Suppressor macrophage treated with lipopolysaccharide for 1 hour (primary cell): ENCODE measurements at regions not wholly inside any gene's neighbourhood (a gene's known extent, or its start where the extent isn't known, plus 50 kb on each side); places are given as distances from the start of the nearest gene placed in this dataset.
A peak's percentile ranks its signal among the peaks of the same experiment; 100 is the strongest.
"Not testable (repeated sequence)": the region's sequence is repeated elsewhere in the genome, so short reads cannot be mapped to it uniquely, and the experiment has no call there.

Experiments used
- DNase-seq, 3 donors: peaks; one replicate each; pipeline ENCODE4 v3.0.0-alpha.2; 2020 to 2022

DNA sequence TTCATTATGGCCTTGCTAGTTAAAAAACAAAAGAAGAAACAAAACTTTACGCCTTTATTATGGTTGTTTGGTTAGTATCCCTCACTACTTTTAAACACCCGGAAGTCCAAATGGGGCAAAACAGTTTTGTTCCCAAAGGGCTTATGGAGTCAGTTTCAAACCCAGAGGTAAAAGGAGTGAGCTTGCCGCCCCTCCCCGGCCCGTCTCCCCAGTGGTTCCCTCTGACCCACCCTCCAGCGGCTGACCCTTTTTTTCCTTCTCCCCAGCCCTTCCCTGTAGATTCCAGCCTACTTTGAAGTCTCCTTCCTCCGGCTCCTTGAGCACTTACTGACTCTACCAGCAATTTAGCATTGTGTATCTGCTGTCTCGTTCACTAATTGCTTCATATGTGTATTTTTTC lies 209.2 kb downstream of the ICOS start:
- DNase-seq: no peak

DNA sequence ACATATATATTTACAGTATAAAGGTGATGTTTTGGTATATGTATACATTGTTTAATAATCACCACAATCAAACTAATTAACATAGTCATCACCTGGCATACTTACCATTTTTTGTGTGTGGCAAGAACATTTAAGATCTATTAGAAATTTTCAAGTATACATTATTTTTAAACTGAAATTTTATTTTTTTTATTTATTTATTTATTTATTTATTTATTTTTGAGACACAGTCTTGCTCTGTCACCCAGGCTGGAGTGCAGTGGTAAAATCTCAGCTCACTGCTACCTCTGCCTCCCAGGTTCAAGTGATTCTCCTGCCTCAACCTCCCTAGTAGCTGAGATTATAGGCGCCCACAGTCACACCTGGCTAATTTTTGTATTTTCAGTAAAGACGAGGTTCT lies 210.5 kb downstream of the ICOS start:
- not testable (repeated sequence) for DNase-seq

DNA sequence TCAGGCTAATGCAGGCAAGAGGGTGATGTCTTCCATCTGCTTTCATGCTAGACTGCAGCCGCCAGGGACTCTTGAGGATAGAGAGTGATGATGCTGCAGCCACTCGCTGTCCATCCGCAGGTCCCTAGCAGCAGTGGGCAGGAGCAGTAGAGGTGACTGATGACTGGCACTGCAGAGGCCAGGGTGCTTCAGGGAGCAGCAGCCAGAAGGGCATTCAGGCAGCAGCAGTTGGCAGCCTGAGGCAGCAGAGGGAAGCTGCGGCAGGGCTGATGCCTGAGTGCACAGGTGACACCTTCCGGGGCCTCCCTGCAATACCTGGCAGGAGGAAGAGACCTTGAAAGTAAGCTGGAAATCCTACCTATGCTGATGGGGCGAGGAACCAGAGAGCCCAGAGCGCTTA lies 214.2 kb downstream of the ICOS start:
- no peak for DNase-seq

DNA sequence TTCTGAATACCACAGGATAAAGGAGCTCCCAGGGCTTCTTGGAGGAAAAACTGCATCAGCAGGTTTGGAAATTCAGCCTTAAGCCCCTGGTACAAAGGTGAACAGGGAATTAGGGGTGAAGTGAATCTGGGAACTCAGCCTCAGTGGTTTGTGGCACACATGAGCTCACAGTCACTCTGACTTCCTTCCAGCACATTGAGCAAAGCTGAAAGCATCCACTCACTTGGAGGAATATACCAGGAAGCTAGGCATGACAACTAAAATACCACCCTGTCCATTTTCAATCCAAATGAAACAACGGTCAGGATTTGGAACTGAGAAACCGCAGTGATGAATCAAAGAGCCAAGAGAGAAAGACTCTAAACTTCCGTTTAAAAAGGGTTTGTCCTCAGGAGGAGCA lies 216.1 kb downstream of the ICOS start:
- DNase-seq: no peak

- DNase-seq: no peak
Observed at GRCh38 chr2:204154863-204155262, 218.3 kb downstream of the ICOS start.

- peak in 2 of 3 donors; percentile 16 to 26 for DNase-seq
Observed at GRCh38 chr2:204156456-204156855, 219.9 kb downstream of the ICOS start.

- no peak for DNase-seq
Observed at GRCh38 chr2:204157684-204158083, 221.1 kb downstream of the ICOS start.

DNA sequence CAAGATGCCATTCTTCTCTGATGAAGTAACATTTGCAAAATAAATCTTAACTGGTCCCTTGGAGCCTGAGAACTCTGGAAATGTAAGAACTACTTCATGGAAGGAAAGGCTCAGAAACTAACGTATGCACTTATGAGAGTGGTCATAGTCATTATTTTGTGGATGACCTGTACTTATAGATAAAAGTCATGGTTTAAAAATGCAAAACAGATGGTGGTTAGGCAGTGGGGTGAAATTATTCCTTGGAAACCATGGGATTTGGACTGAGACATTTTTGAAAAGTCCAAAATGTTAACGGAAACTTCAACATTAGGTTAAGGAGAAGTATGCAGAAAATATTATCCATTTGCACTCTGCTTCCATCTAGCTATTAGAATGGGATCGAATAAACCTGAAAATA lies 223.0 kb downstream of the ICOS start:
- DNase-seq: no peak

DNA sequence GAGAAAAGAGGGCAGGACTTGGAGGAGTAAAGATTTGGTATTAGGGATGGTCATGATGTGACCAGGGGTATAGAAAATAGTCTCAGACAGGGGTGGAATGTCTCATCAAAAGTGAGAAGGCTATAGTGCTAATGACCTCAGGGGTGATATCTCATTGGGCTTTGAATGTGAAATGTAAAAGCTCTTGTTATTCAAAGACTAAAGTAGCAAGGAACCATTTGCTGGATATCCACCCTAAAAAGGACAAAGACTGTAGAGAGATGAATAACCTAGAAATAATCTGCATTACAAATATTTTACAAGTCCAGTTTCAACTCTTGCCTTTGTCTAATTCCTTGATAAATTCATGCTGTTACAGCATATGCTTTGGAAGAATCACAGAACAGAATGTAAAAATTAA lies 224.4 kb downstream of the ICOS start:
- DNase-seq: no peak

DNA sequence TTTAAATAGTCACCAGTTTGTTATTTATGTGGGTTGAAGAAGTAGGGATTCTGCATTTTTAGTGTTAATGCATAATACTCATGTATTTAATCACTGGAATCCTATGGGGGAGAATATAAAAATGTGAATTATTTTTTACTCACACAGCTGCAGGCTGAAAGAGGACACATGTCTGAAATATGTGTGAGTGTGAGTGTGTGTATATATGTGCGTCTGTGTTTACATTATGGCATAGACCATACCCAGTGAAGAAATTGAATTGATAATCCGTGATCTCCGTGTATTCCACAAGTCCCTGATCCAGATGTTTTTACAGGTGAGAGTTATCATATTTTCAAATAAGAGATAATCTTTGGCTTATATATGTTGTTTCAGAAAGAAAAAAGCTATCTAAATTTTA lies 225.3 kb downstream of the ICOS start:
- no peak for DNase-seq

- no peak for DNase-seq
Observed at GRCh38 chr2:204166961-204167360, 230.4 kb downstream of the ICOS start.

- not testable (repeated sequence) for DNase-seq
Observed at GRCh38 chr2:204167670-204168069, 231.1 kb downstream of the ICOS start.

GRCh38 chr2:204170411-204170810 lies 233.8 kb downstream of the ICOS start:
- DNase-seq: no peak

DNA sequence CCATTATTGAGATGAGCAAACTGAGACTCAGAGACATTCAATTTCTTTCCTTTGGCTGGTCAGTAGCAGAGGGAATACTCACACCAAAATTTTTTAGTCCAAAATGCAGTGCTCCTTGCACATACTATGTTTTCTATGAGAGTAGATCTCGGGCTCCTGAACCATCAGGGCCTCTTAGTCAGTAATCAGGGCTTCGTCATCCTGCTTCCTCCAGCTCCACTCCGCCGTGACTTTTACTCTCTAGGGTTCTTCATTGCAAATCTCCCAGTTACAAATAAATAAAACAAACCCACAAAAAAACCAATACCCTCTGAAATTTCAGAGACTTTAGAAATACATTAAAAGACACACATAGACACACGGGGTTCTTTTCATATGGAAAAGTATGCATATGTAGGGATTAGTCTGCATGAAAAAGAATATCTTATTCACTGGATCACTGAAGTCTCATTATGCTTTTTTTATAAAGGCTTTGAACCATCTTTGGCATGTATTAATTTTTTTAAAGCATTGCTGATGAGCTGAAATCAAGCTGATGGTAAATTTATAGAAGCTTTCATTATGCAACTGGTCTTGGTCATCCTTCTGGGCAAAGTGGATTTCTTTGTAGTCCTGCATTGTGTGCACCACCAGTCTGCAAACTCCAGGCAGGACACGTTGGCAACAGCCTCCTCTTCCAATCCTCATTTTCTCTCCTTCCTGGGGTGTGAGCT lies 235.0 kb downstream of the ICOS start:
- DNase-seq: no peak

DNA sequence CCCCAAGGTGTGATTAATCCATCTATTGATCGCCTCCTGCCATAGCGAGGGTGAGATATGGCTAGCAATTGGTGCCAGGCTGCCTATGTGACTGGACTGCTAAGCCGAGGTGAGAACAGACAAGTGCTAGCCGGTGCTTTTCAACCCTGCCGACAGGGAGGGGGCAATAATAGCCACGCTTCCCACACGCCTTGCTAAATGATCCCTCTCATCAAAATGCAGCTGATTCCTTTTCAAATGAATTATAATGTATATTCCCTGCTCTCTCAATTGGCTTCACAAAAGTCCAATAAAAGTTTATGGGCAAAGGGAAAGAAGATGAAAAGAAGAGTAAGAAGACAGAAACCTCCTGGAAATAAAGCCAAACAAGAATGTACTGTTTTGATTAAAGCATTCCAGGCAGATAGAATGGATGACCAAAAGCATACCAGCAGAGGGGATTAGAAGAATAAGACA lies 235.6 kb downstream of the ICOS start:
- DNase-seq: no peak

DNA sequence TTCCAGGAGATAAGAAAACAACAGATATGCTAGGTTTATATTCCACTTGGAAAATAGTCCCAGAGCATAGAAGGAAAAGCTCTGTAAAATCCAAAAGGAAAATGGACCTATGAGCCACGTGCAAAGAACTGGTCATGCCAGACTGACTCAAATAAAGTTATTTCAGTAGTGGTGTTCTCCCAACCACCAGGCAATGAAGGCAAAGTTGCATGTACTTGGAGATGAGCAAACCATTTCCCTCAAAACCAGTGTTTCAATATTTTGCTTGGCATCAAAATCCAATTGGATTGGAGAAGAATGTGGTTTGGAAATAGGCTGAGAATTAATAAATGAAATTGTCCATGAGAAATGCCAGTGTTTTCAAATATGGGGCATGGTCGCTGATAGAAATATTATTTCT lies 237.5 kb downstream of the ICOS start:
- no peak for DNase-seq

DNA sequence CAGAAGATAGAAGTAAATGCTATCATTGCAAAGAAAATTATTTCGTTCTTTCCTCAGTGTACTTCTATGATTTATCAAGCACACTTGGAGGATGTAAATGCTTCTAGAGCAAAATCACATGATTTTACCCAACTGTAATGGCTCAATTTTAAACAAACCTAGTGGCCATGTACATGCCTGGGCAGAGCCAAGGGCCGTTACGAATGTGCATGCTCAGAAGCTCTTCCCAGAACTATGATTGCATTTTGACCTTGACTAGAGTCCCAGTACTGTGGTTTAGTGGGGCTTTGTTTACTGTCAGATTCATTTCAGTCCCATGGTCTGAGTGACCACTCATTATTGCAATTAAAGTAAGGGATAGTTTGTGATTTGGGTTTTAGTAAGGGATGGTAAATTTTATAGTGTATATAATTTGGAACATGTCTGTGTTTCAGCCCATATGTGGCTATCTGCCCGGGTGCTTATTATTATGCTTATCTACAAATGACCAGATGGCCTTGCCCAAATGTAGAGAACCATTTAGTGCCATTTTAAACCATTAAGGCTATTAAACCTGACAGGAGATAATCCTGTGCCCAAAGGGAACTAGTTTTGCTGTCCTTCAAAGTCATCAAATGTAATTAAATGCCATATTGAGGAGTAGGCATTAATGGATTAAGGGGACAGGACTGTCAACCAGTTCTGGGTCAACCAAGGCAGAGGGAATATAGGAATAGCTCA lies 239.1 kb downstream of the ICOS start:
- no peak for DNase-seq

DNA sequence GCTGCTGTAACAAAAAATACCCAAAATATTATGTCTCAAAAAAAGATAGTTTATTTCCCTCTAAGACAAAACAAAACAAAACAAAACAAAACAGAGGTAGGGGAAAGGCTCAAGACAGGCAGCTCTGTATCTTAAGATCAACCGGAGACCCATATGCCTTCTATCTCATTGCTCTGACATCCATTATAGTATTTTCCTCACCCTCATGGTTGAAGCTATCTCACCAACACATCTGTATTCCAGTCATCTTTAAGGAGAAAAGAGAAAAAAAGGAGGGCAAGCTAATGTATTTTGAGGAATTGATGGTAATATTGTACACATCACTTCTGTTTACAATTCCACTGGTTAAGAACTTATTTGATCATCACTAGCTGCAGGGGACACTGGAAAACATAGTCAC lies 239.7 kb downstream of the ICOS start:
- no peak for DNase-seq

GRCh38 chr2:204177251-204177976 lies 240.9 kb downstream of the ICOS start:
- DNase-seq: no peak

DNA sequence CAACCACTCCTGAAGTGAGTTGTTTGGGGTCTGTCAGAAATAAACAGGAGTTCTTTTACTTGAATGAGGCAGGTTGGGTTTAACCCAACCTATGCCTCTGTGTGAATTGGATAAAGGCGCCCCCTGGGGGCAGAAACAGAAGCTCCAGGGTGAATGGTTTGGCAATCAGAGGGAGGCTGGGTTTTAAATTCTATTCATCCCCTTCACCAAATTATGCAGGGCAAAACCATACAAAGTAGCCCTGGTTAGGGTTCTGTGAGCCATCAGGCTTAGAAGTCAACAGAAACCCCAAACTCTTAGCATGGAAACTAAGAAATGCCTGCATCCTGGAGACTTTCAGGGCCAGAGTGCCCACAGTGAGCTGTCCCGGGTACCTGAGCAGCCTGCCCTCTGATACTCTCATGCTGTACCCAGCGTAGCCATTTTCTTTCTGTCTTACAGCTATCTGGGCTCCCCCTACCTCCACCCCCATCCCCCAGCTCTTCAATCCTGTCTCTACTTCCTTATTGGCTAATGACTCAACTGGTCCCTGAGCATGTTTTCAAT lies 241.5 kb downstream of the ICOS start:
- peak; percentile 37 to 71 (median 64) for DNase-seq

DNA sequence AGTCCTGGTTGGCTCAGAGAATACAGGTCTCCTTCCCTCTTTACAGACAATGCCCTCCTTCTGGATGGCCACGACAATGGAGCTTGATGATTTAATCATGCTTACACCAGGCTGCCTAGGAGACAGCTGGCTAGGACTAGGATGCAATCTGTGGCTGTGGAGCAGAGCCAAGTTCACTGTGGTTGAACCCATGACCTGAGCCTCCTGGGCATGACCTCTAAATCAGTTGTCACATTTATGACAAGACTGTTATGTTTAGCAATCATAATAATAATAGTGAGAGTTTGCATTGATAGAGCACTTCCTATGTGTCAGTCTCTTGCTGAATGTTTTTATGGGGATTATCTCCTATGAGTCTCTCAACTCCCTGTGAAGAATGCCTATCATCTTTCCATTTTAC lies 244.1 kb downstream of the ICOS start:
- DNase-seq: peak in 1 of 3 donors; percentile 22

- DNase-seq: no peak
Observed at GRCh38 chr2:204183608-204184007, 247.0 kb downstream of the ICOS start.

GRCh38 chr2:204184226-204184625 lies 247.7 kb downstream of the ICOS start:
- no peak for DNase-seq
